ENCODE measurements at regions not wholly inside any gene's neighbourhood (a gene's known extent, or its start where the extent isn't known, plus 50 kb on each side); places are given as distances from the start of the nearest gene placed in this dataset.

GRCh38 chr17:14775731-14776492, 475.0 kb downstream of the HS3ST3B1 start:
- 25 to 33% methylated on average over 8 of the region's 8 CpGs for WGBS, 2 donors
- intact Hi-C loops (cut with DNase I; ENCODE audit: low total_unique reads) = no loop called here

GRCh38 chr17:14774774-14775173, 473.9 kb downstream of the HS3ST3B1 start:
- H3K4me3 ChIP-seq (ENCODE audit: low read depth, poor library complexity, severe bottlenecking) = no peak overlapping the region
- no peak for DNase-seq (ENCODE audit: low spot score in 2 of 2)
- intact Hi-C loops (cut with DNase I; ENCODE audit: low total_unique reads) = no loop called here
- 0 to 92% methylated on average over 1 of the region's 1 CpG for WGBS, 2 donors
- TF ChIP-seq POLR2A (IDR thresholded peaks at IDR 0.05) = no peak
- TF ChIP-seq CTCF (IDR thresholded peaks at IDR 0.05) = no peak

More at GRCh38 chr17:14775731-14776492, 475.0 kb downstream of the HS3ST3B1 start:
- TF ChIP-seq CTCF (IDR thresholded peaks at IDR 0.05) (no peak), POLR2A (IDR thresholded peaks at IDR 0.05) (no peak)
- DNase-seq (ENCODE audit: low spot score in 2 of 2) = no peak
- no peak overlapping the region for H3K4me3 ChIP-seq (ENCODE audit: low read depth, poor library complexity, severe bottlenecking)

- 73 to 77% methylated on average over 2 of the region's 2 CpGs for WGBS, 2 donors
- no peak for TF ChIP-seq CTCF (IDR thresholded peaks at IDR 0.05)
- TF ChIP-seq POLR2A (IDR thresholded peaks at IDR 0.05) = no peak
- intact Hi-C loops (cut with DNase I; ENCODE audit: low total_unique reads) = no loop called here
Observed at GRCh38 chr17:14772776-14773175, 471.9 kb downstream of the HS3ST3B1 start.

GRCh38 chr17:14771543-14771942, 470.7 kb downstream of the HS3ST3B1 start:
- DNase-seq (ENCODE audit: low spot score in 2 of 2) = no peak
- 89 to 94% methylated on average over 6 of the region's 6 CpGs for WGBS, 2 donors
- intact Hi-C loops (cut with DNase I; ENCODE audit: low total_unique reads) = no loop called here
- no peak overlapping the region for H3K4me3 ChIP-seq (ENCODE audit: low read depth, poor library complexity, severe bottlenecking)
- TF ChIP-seq CTCF (IDR thresholded peaks at IDR 0.05) (no peak), POLR2A (IDR thresholded peaks at IDR 0.05) (no peak)

More at GRCh38 chr17:14772776-14773175, 471.9 kb downstream of the HS3ST3B1 start:
- DNase-seq (ENCODE audit: low spot score in 2 of 2) = no peak
- H3K4me3 ChIP-seq (ENCODE audit: low read depth, poor library complexity, severe bottlenecking) = no peak overlapping the region

GRCh38 chr17:14768923-14769322, 468.0 kb downstream of the HS3ST3B1 start:
- TF ChIP-seq POLR2A (IDR thresholded peaks at IDR 0.05) = no peak
- no peak for TF ChIP-seq CTCF (IDR thresholded peaks at IDR 0.05)

More at GRCh38 chr17:14768923-14769322, 468.0 kb downstream of the HS3ST3B1 start:
- WGBS, 2 donors = 83 to 92% methylated on average over 2 of the region's 2 CpGs
- no peak overlapping the region for H3K4me3 ChIP-seq (ENCODE audit: low read depth, poor library complexity, severe bottlenecking)
- DNase-seq (ENCODE audit: low spot score in 2 of 2) = no peak
- intact Hi-C loops (cut with DNase I; ENCODE audit: low total_unique reads) = no loop called here
